NCI-H2227 (cell line): ENCODE measurements at regions not wholly inside any gene's neighbourhood (a gene's known extent, or its start where the extent isn't known, plus 50 kb on each side); places are given as distances from the start of the nearest gene placed in this dataset.

ENCODE experiments used
- DNase-seq: peaks from one replicate; lab custom pipeline; 2025; ENCODE audit not compliant: unreplicated experiment; lab: John Stamatoyannopoulos, UW

GRCh38 chr4:137640838-137641158, 108.5 kb upstream of the PCDH18 start:
- DNase-seq, result no peak

DNA sequence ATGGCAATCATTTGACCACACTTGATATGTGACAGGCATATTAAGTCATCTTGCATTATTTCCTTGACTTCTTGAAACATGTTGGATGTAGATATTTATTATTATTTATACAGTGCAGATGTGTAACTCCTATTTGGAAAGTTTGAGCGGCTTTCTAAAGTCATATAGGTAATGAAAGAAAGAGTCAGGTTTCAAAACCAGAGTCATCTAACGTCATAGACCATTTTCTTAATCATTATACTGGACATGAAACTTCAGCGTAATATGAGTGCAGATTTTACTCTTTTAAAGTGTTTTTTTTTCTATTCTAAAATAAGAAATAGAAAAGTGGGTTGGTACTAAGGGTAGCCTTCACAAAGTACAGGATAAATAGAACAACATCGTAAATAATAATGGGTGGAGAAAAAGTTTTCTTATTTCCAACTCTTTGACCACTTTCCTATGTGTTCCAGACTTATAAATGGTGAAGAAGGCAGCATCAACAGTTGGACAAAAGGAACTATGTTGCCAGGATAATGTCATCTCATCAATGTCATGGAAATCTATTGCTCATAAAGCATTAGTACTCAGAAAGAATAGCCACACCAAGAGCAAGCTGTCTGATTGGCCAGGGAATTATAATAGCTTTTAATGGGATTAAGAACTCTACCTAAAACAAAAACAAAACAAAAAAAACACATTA, 108.0 kb upstream of the PCDH18 start:
- DNase-seq, result no peak

GRCh38 chr4:137638934-137639333, 106.6 kb upstream of the PCDH18 start:
- DNase-seq, result no peak

DNA sequence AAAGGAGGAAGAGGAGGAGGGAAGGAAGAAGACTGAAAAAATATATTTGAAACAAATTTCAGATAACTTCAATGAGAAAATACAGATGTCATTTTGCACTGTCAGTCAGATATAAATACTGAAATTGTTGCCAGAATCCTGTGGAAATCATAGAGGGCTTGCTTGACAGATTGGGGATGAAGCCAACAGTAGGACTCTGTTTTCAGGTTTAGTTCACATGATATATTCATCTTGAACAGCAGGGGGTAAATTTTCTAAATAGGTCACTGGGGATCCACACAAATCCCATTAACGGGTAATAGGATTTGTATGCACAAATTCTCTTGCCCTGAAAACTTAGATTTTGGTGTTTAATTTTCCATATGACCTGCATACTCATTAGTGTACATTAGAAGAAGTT, 103.3 kb upstream of the PCDH18 start:
- no peak for DNase-seq

- DNase-seq, result no peak
Observed at GRCh38 chr4:137635108-137635507, 102.8 kb upstream of the PCDH18 start.

DNA sequence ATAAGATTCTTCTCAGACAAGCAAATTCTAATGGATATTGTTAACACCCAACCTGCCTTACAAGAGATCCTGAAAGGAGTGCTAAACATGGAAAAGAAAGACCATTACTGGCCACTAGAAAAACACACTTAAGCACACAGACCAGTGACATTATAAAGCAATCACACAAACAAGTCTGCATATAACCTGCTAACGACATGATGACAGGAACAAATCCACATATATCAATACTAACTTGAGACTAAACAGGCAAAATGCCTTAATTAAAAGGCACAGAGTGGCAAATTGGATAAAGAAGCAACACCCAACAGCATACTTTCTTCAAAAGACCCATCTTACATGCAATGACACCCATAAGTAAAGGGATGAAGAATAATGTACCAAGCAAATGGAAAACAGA, 100.5 kb upstream of the PCDH18 start:
- DNase-seq, result no peak

- DNase-seq, result no peak
Observed at GRCh38 chr4:137631605-137632004, 99.3 kb upstream of the PCDH18 start.

DNA sequence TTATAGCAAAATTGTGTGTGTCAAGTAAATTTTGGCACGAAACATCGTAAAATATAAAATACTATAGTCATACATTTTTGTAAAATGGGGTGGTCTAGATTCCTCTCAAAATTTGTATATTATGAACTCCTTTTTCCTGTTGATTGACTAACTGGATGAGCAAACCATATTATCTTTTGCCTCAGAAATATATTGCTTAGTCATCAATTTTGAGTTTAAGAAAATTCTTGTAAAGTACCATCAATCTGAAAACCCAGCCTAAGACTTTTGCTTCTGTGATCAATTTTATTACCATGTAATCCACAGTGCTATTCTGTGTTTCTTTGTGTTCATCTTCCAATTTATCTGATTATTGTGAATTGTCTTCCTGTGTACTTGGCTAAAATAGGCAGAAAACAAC, 98.0 kb upstream of the PCDH18 start:
- no peak for DNase-seq

DNA sequence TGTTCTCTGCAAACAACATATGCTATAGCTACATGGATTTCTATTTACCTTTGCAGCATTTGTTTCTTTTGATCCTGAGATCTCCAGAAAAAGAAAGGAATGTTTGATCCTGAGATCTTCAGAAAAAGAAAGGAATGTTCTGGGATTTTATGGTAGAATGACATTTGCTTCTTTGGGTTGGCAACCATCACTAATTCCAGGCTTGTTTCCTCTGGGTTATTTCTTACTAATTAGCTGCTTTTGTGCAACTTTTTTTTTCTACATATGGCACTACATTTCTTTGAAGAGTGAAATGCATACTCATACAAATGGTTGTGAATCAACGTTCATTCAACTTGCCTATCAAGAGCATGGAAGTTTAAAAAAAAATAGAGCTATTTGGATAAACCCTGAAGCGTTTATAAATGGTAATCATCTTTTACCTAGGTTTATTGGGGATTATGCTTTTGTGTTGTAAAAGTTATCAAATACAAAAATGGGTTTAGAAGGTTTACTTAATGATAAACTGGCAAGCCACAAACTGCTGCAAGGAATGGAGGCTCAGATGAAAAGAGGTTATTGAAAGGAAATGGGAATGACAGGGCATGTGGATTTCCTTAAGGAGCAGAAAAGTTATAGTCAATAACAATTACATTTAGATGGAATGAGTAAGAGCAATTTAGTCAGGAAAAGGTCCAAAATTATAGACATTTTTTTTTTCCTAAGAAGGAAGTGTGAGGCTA, 95.6 kb upstream of the PCDH18 start:
- no peak for DNase-seq

DNA sequence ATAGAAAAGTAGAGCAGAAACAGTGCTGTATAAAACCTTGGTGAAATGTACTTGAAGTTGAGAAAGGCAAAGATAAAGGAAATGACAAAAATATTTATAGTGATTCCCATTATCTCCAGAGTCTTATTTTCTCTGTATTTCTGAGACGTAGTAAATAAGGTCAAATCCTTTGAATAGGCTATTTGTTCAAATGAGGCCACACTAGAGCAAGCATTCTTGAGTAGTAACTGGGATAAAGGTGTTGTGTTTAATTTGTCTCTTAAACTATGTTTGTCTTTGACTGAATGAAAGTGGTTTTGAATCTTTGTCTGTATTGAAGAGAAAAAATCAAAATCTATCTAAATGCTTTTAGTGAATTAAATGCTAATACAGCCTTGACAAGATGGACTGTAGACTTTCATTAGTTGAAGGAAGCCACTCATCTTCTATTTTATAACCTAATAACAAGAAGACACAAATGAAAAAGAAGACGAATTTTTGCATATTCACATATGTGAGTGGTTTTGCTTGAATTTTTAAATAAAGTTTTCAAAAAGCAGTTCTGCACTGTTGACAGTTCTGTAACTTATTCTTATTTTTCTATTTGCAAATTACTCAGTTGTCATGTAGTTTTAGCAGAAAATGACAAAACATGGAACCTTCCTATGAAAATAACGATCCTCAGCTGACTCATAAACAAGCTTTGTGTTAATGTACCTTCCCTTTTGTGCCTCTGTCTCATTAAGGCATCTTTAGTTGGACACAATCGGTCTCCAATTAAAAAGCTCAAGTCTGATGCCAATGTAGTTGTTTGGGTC, 94.8 kb upstream of the PCDH18 start:
- no peak for DNase-seq

DNA sequence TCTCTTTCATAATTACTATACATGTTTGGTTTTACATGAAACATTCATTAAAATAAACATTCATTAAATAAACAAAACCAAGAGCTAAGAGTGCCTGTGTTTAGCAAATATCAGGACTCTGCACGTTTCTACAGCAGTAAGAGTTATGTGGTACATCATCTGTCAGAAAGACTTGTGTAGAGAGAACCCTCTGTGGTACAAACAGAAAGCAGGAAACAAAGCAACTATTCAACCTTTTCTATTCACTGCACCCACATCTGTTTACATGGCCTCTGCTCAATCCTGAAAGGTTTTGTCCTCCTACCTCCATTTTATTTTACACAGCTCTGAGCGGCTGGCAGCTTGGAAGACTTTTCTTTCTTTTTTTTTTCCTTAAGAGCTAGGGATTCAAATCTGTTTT, 90.7 kb upstream of the PCDH18 start:
- no peak for DNase-seq

DNA sequence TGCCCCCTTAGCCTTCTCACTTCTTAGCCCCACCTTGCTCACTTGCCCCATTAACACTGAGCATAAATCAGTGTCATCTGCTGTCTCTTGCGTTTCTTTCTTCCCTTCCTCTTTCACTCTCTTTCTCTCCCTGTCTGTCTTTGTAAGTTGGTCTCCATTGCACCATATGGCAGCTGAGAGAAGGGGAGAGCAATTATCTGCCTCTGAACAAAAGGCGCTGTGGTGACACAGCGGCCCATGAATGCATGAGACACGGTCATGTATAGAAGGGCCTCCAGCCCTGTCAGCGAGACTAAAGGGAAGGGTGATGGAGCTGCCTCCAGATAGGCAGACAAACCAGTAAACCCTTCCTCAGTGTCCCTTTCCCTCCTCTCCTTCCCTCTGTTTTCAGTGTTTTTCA, 88.8 kb upstream of the PCDH18 start:
- peak; percentile 49 for DNase-seq

DNA sequence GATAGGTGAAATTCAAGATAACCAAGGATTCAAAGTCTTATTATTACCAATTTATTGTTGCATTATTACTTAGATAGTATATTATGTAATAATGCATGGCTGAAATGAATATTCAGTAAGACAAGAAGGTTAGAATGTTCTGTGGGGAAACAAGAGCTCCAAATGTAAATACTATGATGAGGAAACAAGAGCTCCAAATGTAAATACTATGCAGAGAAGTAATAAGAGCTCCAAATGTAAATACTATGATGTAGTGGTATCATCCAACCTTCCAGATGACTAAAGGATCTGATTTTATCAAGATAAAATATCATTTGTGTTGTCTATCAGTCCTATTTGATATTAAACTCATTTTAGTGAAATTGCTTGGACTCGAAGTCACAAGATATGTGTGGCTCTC, 82.2 kb upstream of the PCDH18 start:
- no peak for DNase-seq

- no peak for DNase-seq
Observed at GRCh38 chr4:137611998-137612700, 79.9 kb upstream of the PCDH18 start.

DNA sequence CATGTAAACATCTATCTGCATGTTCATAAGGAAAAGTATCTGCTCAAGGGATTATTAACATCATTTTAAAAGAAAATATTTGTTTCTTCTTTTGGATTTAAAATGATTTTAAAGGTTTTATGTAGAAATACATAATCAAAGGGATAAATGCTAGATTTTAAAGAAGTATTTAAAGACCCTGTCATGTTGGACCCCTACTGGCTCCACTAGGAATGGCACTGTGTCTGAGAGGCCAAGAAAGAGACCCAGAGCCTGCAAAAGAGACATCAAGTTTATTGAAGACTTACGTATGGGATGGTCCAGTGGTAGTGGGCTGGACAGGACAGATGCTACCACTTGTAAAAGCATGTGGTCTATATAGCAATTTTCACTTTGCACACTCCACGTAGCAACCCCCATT, 78.7 kb upstream of the PCDH18 start:
- DNase-seq, result no peak

DNA sequence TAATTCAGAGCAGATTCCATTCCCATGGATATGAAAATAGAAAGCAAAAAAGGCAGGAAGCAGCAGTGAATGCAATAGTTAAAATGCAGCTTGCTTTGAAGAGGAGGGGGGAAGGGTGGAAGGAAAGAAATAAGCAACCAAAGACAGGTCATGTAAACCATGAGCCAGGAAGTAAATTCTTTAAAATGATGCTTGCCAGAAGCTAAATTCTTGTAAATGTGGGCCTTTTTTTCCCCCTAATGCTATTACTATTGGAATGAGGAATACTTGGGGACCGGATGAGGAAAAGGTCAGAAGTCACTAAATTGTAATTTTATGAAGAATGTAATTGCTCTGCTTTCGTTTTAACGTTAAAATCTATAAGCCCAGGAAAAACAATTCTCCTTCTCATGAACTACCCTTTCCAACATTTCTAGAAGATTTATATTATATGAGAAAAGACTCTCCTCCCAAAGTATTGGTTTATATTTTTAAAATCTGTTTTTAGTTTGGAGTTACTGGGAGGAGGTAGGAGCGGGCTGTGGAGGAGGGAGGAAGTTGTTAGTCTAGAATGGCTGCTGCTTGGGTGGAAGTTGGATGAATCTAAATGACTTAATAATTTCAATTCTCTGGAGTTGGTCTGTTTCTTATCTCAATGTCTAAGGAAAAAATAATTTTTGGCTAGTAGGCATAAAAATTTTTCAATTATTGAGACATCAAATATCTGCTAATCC, 77.6 kb upstream of the PCDH18 start:
- no peak for DNase-seq

DNA sequence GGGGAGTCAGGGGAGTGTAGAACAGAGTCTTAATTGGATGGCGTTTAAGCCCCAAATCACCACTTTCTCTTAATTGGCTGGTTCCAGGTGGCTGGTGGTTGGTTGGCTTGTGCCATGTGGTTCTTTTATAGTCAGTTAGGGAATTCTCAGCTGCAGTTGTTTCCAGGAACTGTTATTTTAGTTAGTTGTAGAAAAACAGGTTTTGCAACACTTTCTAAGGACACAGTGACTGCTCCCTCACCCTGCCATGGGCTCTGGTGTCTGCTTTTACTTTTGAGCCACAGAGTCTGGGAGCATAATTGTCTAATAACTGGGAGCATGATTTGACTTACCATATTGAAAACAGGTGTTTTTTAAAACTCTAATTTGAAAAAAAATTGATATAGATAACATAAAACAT, 75.8 kb upstream of the PCDH18 start:
- DNase-seq, result no peak

GRCh38 chr4:137602436-137602835, 70.1 kb upstream of the PCDH18 start:
- no peak for DNase-seq

DNA sequence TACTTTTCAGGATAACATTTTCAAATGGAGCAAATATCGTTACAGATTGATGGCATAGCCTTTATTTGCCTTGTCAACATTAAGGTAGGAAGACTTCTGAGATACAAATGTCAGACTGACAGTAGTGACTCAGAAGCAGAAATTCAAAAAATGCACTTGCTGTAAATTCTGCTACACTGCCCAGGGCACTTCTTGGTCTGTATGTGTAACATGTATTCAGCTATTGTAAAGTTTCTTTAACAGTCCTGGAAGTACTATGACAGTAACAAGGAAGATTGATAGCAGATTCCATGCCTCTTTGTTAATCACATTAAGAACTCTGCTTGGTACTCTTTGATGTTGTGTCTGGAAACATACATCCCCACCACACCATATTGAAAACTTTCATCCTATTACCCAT, 69.6 kb upstream of the PCDH18 start:
- DNase-seq, result no peak

DNA sequence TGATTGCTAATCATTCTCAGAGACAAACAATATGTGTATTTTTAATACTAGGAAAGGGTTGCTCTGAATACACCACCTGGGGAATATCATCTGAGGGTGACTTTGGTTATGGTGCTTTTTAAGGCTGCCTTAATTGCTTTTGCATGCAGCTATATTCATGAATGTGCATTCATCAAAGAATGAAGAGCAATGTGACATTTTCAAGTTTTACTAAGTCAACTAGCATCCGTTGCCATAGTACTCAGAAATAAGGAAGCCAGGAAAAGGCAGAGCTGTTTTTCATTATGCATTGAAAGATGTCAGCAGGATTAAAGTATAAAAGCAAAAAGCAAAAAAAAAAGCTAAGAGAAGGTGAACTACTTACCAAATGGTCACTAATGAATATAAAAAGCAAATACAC, 67.4 kb upstream of the PCDH18 start:
- no peak for DNase-seq
